Activated CD4-positive, alpha-beta memory T cell treated with anti-CD3 and anti-CD28 coated beads, Interleukin-2, amount 10 ng/mL, durations not matched to agents 7 days and 5 days (primary cell): ENCODE measurements at regions not wholly inside any gene's neighbourhood (a gene's known extent, or its start where the extent isn't known, plus 50 kb on each side); places are given as distances from the start of the nearest gene placed in this dataset.

Source experiments
- CTCF ChIA-PET: fragments of 350-600 bp; sonication (Branson Sonifier 250); formaldehyde crosslinking; loops from one replicate; lab custom pipeline; 2021; ENCODE audit warnings: antibody characterized with exemption, inconsistent platforms; lab: Charles Lee
- POLR2A ChIA-PET: fragments of 350-600 bp; sonication (Branson Sonifier 250); formaldehyde crosslinking; loops from one replicate; lab custom pipeline; 2021; ENCODE audit warnings: antibody characterized with exemption; lab: Charles Lee
- DNase-seq: peaks from one replicate; pipeline ENCODE4 v3.0.0-alpha.2; 2020
- H3K27ac Mint-ChIP-seq: one replicate; pipeline ENCODE4 v1.8.0; 2021; ENCODE audit warnings: mild to moderate bottlenecking, mixed read lengths
- H3K27me3 Mint-ChIP-seq: one replicate; pipeline ENCODE4 v1.8.0; 2021; ENCODE audit warnings: mixed read lengths
- H3K36me3 Mint-ChIP-seq: one replicate; pipeline ENCODE4 v1.8.0; 2021; ENCODE audit warnings: low read depth, mixed read lengths
- H3K4me1 Mint-ChIP-seq: one replicate; pipeline ENCODE4 v1.8.0; 2021; ENCODE audit warnings: mixed read lengths
- H3K4me3 Mint-ChIP-seq: one replicate; pipeline ENCODE4 v1.8.0; 2021; ENCODE audit warnings: mild to moderate bottlenecking, mixed read lengths
- H3K9me3 Mint-ChIP-seq: one replicate; pipeline ENCODE4 v1.8.0; 2021; ENCODE audit warnings: mixed read lengths

- no peaks in the 10 kb centered on the region for H3K4me1 Mint-ChIP-seq
- H3K4me3 Mint-ChIP-seq = no peak overlapping the region
- H3K27ac Mint-ChIP-seq = no peak overlapping the region
- H3K27me3 Mint-ChIP-seq = no peaks in the 10 kb centered on the region
- no peaks in the 10 kb centered on the region for H3K36me3 Mint-ChIP-seq
- POLR2A ChIA-PET = no interaction called here
- no peak for DNase-seq
- CTCF ChIA-PET = no interaction called here
- H3K9me3 Mint-ChIP-seq = no peaks in the 10 kb centered on the region
Measured at GRCh38 chr11:25859776-25860175, 472.2 kb upstream of the ANO3 start.

- ChIA-PET CTCF (no interaction called here), POLR2A (no interaction called here)
- H3K4me3 Mint-ChIP-seq = no peak overlapping the region
- H3K9me3 Mint-ChIP-seq = peaks cover 3% of the 10 kb centered on the region
- no peaks in the 10 kb centered on the region for H3K27me3 Mint-ChIP-seq
- DNase-seq = no peak
- H3K36me3 Mint-ChIP-seq = no peaks in the 10 kb centered on the region
- no peak overlapping the region for H3K27ac Mint-ChIP-seq
- no peaks in the 10 kb centered on the region for H3K4me1 Mint-ChIP-seq
Measured at GRCh38 chr11:25860677-25861450, 471.1 kb upstream of the ANO3 start.

- DNase-seq = no peak
- ChIA-PET CTCF (no interaction called here), POLR2A (no interaction called here)
- H3K27me3 Mint-ChIP-seq = no peaks in the 10 kb centered on the region
- H3K4me1 Mint-ChIP-seq = no peaks in the 10 kb centered on the region
- peaks cover 3% of the 10 kb centered on the region for H3K9me3 Mint-ChIP-seq
- H3K36me3 Mint-ChIP-seq = no peaks in the 10 kb centered on the region
- H3K27ac Mint-ChIP-seq = no peak overlapping the region
- no peak overlapping the region for H3K4me3 Mint-ChIP-seq
Measured at GRCh38 chr11:25862159-25862558, 469.8 kb upstream of the ANO3 start.

- H3K27me3 Mint-ChIP-seq = no peaks in the 10 kb centered on the region
- no peaks in the 10 kb centered on the region for H3K36me3 Mint-ChIP-seq
- CTCF ChIA-PET = no interaction called here
- H3K27ac Mint-ChIP-seq = no peak overlapping the region
- H3K4me3 Mint-ChIP-seq = no peak overlapping the region
- peaks cover 4% of the 10 kb centered on the region for H3K9me3 Mint-ChIP-seq
- DNase-seq = no peak
- no peaks in the 10 kb centered on the region for H3K4me1 Mint-ChIP-seq
- POLR2A ChIA-PET = no interaction called here
Measured at GRCh38 chr11:25863986-25864385, 467.9 kb upstream of the ANO3 start.

GRCh38 chr11:25876456-25876965 lies 455.4 kb upstream of the ANO3 start:
- H3K27ac Mint-ChIP-seq = no peak overlapping the region
- no peaks in the 10 kb centered on the region for H3K27me3 Mint-ChIP-seq
- peaks cover 13% of the 10 kb centered on the region for H3K9me3 Mint-ChIP-seq
- no peak overlapping the region for H3K4me3 Mint-ChIP-seq
- POLR2A ChIA-PET = no interaction called here
- H3K4me1 Mint-ChIP-seq = no peaks in the 10 kb centered on the region
- H3K36me3 Mint-ChIP-seq = no peaks in the 10 kb centered on the region
- CTCF ChIA-PET = no interaction called here
- DNase-seq = no peak

- Mint-ChIP-seq H3K9me3 (peaks cover 13% of the 10 kb centered on the region), H3K27me3 (no peaks in the 10 kb centered on the region), H3K36me3 (no peaks in the 10 kb centered on the region), H3K4me3 (no peak overlapping the region), H3K27ac (no peak overlapping the region), H3K4me1 (no peaks in the 10 kb centered on the region)
- ChIA-PET CTCF (no interaction called here), POLR2A (no interaction called here)
- DNase-seq = no peak
Measured at GRCh38 chr11:25886036-25886435, 445.9 kb upstream of the ANO3 start.

- ChIA-PET CTCF (no interaction called here), POLR2A (no interaction called here)
- no peak overlapping the region for H3K27ac Mint-ChIP-seq
- no peaks in the 10 kb centered on the region for H3K27me3 Mint-ChIP-seq
- no peaks in the 10 kb centered on the region for H3K4me1 Mint-ChIP-seq
- no peak overlapping the region for H3K4me3 Mint-ChIP-seq
- no peaks in the 10 kb centered on the region for H3K36me3 Mint-ChIP-seq
- no peak for DNase-seq
- peaks cover 7% of the 10 kb centered on the region for H3K9me3 Mint-ChIP-seq
Measured at GRCh38 chr11:25890626-25891260, 441.2 kb upstream of the ANO3 start.

GRCh38 chr11:25891960-25892359 lies 440.0 kb upstream of the ANO3 start:
- CTCF ChIA-PET = no interaction called here
- Mint-ChIP-seq H3K27ac (no peak overlapping the region), H3K36me3 (no peaks in the 10 kb centered on the region), H3K4me1 (no peaks in the 10 kb centered on the region), H3K9me3 (peaks cover 7% of the 10 kb centered on the region), H3K4me3 (no peak overlapping the region), H3K27me3 (no peaks in the 10 kb centered on the region)
- no peak for DNase-seq
- POLR2A ChIA-PET = no interaction called here

GRCh38 chr11:25899617-25900160 lies 432.2 kb upstream of the ANO3 start:
- Mint-ChIP-seq H3K27me3 (no peaks in the 10 kb centered on the region), H3K4me1 (no peaks in the 10 kb centered on the region), H3K27ac (no peak overlapping the region), H3K4me3 (no peak overlapping the region), H3K36me3 (no peaks in the 10 kb centered on the region), H3K9me3 (peaks cover 3% of the 10 kb centered on the region)
- ChIA-PET CTCF (no interaction called here), POLR2A (no interaction called here)
- no peak for DNase-seq

- no peak overlapping the region for H3K4me3 Mint-ChIP-seq
- no peak for DNase-seq
- ChIA-PET POLR2A (no interaction called here), CTCF (no interaction called here)
- no peaks in the 10 kb centered on the region for H3K36me3 Mint-ChIP-seq
- no peaks in the 10 kb centered on the region for H3K27me3 Mint-ChIP-seq
- no peaks in the 10 kb centered on the region for H3K4me1 Mint-ChIP-seq
- H3K27ac Mint-ChIP-seq = no peak overlapping the region
- peaks cover 3% of the 10 kb centered on the region for H3K9me3 Mint-ChIP-seq
Measured at GRCh38 chr11:25900814-25901213, 431.1 kb upstream of the ANO3 start.

GRCh38 chr11:25901415-25901814 lies 430.5 kb upstream of the ANO3 start:
- DNase-seq = no peak
- no peaks in the 10 kb centered on the region for H3K27me3 Mint-ChIP-seq
- ChIA-PET CTCF (no interaction called here), POLR2A (no interaction called here)
- H3K4me3 Mint-ChIP-seq = no peak overlapping the region
- no peaks in the 10 kb centered on the region for H3K4me1 Mint-ChIP-seq
- no peaks in the 10 kb centered on the region for H3K36me3 Mint-ChIP-seq
- peaks cover 3% of the 10 kb centered on the region for H3K9me3 Mint-ChIP-seq
- H3K27ac Mint-ChIP-seq = no peak overlapping the region

GRCh38 chr11:25902476-25902875 lies 429.5 kb upstream of the ANO3 start:
- POLR2A ChIA-PET = no interaction called here
- no peaks in the 10 kb centered on the region for H3K27me3 Mint-ChIP-seq
- H3K27ac Mint-ChIP-seq = no peak overlapping the region
- peaks cover 6% of the 10 kb centered on the region for H3K9me3 Mint-ChIP-seq
- H3K4me3 Mint-ChIP-seq = no peak overlapping the region
- H3K36me3 Mint-ChIP-seq = no peaks in the 10 kb centered on the region
- no peaks in the 10 kb centered on the region for H3K4me1 Mint-ChIP-seq
- CTCF ChIA-PET = no interaction called here
- no peak for DNase-seq

- H3K27me3 Mint-ChIP-seq = no peaks in the 10 kb centered on the region
- ChIA-PET POLR2A (no interaction called here), CTCF (no interaction called here)
Measured at GRCh38 chr11:25908726-25909125, 423.2 kb upstream of the ANO3 start.

More at GRCh38 chr11:25908726-25909125, 423.2 kb upstream of the ANO3 start:
- Mint-ChIP-seq H3K4me3 (no peak overlapping the region), H3K27ac (no peak overlapping the region), H3K4me1 (no peaks in the 10 kb centered on the region), H3K9me3 (peaks cover 3% of the 10 kb centered on the region), H3K36me3 (no peaks in the 10 kb centered on the region)
- DNase-seq = no peak
